K562 (cell line): ENCODE measurements at regions not wholly inside any gene's neighbourhood (a gene's known extent, or its start where the extent isn't known, plus 50 kb on each side); places are given as distances from the start of the nearest gene placed in this dataset.

Source experiments
- ATAC-seq: fragments of 200-7000 bp; cut with Tn5 transposase; 3 replicates; pipeline ENCODE4 v1.9.1; 2020; ENCODE audit warnings: moderate library complexity
- BruUV-seq: library from RNA; stranded (reverse); fragments of 400-500 nt; replicated peaks from 2 replicates; lab custom pipeline; 2021; lab: Mats Ljungman, UMichigan
- CTCF ChIA-PET: fragments of 300-600 bp; formaldehyde crosslinking; extraction: SDS; loops from one replicate; lab custom pipeline; 2021; ENCODE audit warnings: low intra/inter-chr PET ratio; lab: Yijun Ruan, JAX
- POLR2A ChIA-PET: fragments of 300-600, 350-650 bp; sonication (Branson Sonifier 250); formaldehyde crosslinking; extraction: SDS; loops from one replicate; lab custom pipeline; 2021; ENCODE audit warnings: antibody characterized with exemption, inconsistent platforms; lab: Yijun Ruan, JAX
- DNase-seq, 4 experiments: peaks; one replicate each; pipeline versions ENCODE4 v3.0.0 to v3.0.0-alpha.2; 2011 to 2018; ENCODE audit warnings: low spot score in 3 of 4, mixed read lengths in 3 of 4; ENCODE audit errors: extremely low read depth in 1 of 4
- FAIRE-seq: peaks from 2 replicates; lab custom pipeline; 2011; peaks lifted over from hg19 to GRCh38; lab: Jason Lieb, UNC
- H2AFZ ChIP-seq: 2 replicates; pipeline ENCODE4 v1.6.0; 2011; ENCODE audit warnings: low read depth, low read length, control low read depth, inconsistent platforms
- H3K27ac ChIP-seq: fragments of 200-600 bp; 3 replicates; pipeline ENCODE4 v1.8.0; 2011; ENCODE audit warnings: low read depth, mild to moderate bottlenecking, control low read depth, inconsistent platforms, low read length, moderate library complexity, mixed read lengths; ENCODE audit errors: extremely low read depth
- H3K27me3 ChIP-seq, 2 experiments: fragments of 300-600 bp in 1 of 2; 2 replicates in 1 of 2; 3 replicates in 1 of 2; pipeline versions ENCODE4 v1.6.0 to v1.8.0; 2011; ENCODE audit warnings: inconsistent platforms in 2 of 2, low read length in 2 of 2, mild to moderate bottlenecking in 1 of 2, mixed read lengths in 1 of 2, moderate library complexity in 1 of 2; ENCODE audit not compliant: control insufficient read depth in 2 of 2, insufficient read depth in 2 of 2
- H3K36me3 ChIP-seq: fragments of 300-600 bp; 3 replicates; pipeline ENCODE4 v1.8.0; 2011; ENCODE audit warnings: mild to moderate bottlenecking, low read length, inconsistent platforms; ENCODE audit not compliant: control insufficient read depth, insufficient read depth
- H3K4me1 ChIP-seq, 2 experiments: fragments of 200-600 bp in 1 of 2; replicated peaks in 1 of 2; 2 replicates in 1 of 2; 3 replicates in 1 of 2; pipeline versions ENCODE4 v1.5.1 to v1.8.0; 2011; ENCODE audit warnings: inconsistent platforms in 2 of 2, low read length in 2 of 2, mild to moderate bottlenecking in 1 of 2, mixed read lengths in 1 of 2, moderate library complexity in 1 of 2; ENCODE audit not compliant: control insufficient read depth in 2 of 2, insufficient read depth in 2 of 2
- H3K4me2 ChIP-seq: 2 replicates; pipeline ENCODE4 v1.6.1; 2011; ENCODE audit warnings: low read length, control low read depth, inconsistent platforms, mixed read lengths; ENCODE audit not compliant: insufficient read depth
- H3K4me3 ChIP-seq: fragments of 200-600 bp; sonication (generic), shearing (Covaris generic); 2 replicates; pipeline ENCODE4 v1.5.1; 2016; ENCODE audit warnings: control low read depth, inconsistent platforms
- H3K79me2 ChIP-seq: fragments of 200-600 bp; 3 replicates; pipeline ENCODE4 v1.8.0; 2011; ENCODE audit warnings: low read length, inconsistent platforms; ENCODE audit not compliant: control insufficient read depth, insufficient read depth
- H3K9ac ChIP-seq, 2 experiments: 2 replicates each; pipeline versions ENCODE4 v1.6.0 to v1.6.1; 2011; ENCODE audit warnings: low read depth in 2 of 2, low read length in 2 of 2, control low read depth in 1 of 2, inconsistent platforms in 1 of 2, mild to moderate bottlenecking in 1 of 2, mixed read lengths in 1 of 2; ENCODE audit not compliant: insufficient read depth in 1 of 2
- H3K9me1 ChIP-seq: one replicate; pipeline ENCODE4 v1.6.0; 2011; ENCODE audit warnings: inconsistent platforms, mild to moderate bottlenecking, low read length, moderate library complexity; ENCODE audit not compliant: control insufficient read depth, insufficient read depth
- H3K9me3 ChIP-seq: replicated peaks from 2 replicates; pipeline ENCODE4 v1.5.1; 2011; ENCODE audit warnings: low read depth, low read length, inconsistent platforms; ENCODE audit not compliant: control insufficient read depth, insufficient read depth
- H4K20me1 ChIP-seq: replicated peaks from 2 replicates; pipeline ENCODE4 v1.6.1; 2011; ENCODE audit warnings: low read length, inconsistent platforms, mixed read lengths; ENCODE audit not compliant: control insufficient read depth, insufficient read depth
- CBX1 ChIP-seq: sonication (generic); IDR thresholded peaks from 2 replicates; pipeline ENCODE4 v1.6.1; 2016; ENCODE audit warnings: antibody characterized with exemption, low read depth, mild to moderate bottlenecking
- ETS1 ChIP-seq: conservative IDR thresholded peaks from 2 replicates; pipeline ENCODE4 v1.6.1; 2011; ENCODE audit warnings: low read depth, mild to moderate bottlenecking, low read length; ENCODE audit not compliant: control insufficient read depth
- ETS2 ChIP-seq: IDR thresholded peaks from 2 replicates; pipeline ENCODE4 v1.6.1; 2016; ENCODE audit warnings: borderline replicate concordance, missing genetic modification characterization, mild to moderate bottlenecking, moderate library complexity, missing compliant biosample characterization; ENCODE audit not compliant: poor library complexity, severe bottlenecking
- FOXP4 ChIP-seq: sonication (generic); formaldehyde crosslinking; IDR thresholded peaks from 2 replicates; pipeline ENCODE4 v1.8.0; 2022; ENCODE audit warnings: mild to moderate bottlenecking, missing genetic modification reagents, borderline replicate concordance
- NR3C1 ChIP-seq: sonication (generic); formaldehyde crosslinking; IDR thresholded peaks from 2 replicates; pipeline ENCODE4 v1.8.1; 2022; ENCODE audit warnings: missing genetic modification reagents
- THAP7 ChIP-seq: fragments of 250-450 bp; sonication (Bioruptor Pico); IDR thresholded peaks from 2 replicates; pipeline ENCODE4 v1.5.0; 2021
- ZFP1 ChIP-seq: fragments of 450-650 bp; formaldehyde crosslinking; IDR thresholded peaks from 2 replicates; pipeline ENCODE4 v1.4.0; 2020; ENCODE audit warnings: mild to moderate bottlenecking, mixed read lengths
- WGBS: fragments of 100-300 bp; shearing (Covaris generic); methylation state at CpG from one replicate; pipeline ENCODE4 v1.1.6; 2016; ENCODE audit warnings: low coverage, mixed read lengths; ENCODE audit not compliant: insufficient coverage; ENCODE audit errors: missing lambda C conversion rate; 5-methylcytosine and 5-hydroxymethylcytosine counted together
- in situ Hi-C: fragments of 300-500 bp; cut with MboI; formaldehyde crosslinking; loops from 4 replicates; pipeline ENCODE4 v1.15.0; 2018; ENCODE audit warnings: inconsistent platforms, mixed read lengths
- intact Hi-C: fragments of 100-400 bp; cut with micrococcal nuclease; formaldehyde crosslinking; loops from 2 replicates; pipeline ENCODE4 v1.14.2; 2022

- Histone ChIP-seq H3K79me2 (no peaks in the 10 kb centered on the region), H3K9me1 (no peaks in the 10 kb centered on the region), H3K27ac (no peak overlapping the region), H3K27me3 (no peaks in the 10 kb centered on the region), H3K4me1 (no peaks in the 10 kb centered on the region), H3K4me3 (no peak overlapping the region), H2AFZ (no peak overlapping the region), H3K9me3 (no peaks in the 10 kb centered on the region), H3K36me3 (no peaks in the 10 kb centered on the region), H3K4me2 (no peak overlapping the region), H4K20me1 (no peaks in the 10 kb centered on the region), H3K9ac (no peak overlapping the region)
- FAIRE-seq (no peak), ATAC-seq (no peak), DNase-seq (no peak)
- ChIA-PET POLR2A (no interaction called here), CTCF (no interaction called here)
- intact Hi-C loops, result no loop called here
- TF ChIP-seq ETS2 (tag) (no peak), CBX1 (no peak), ETS1 (no peak), FOXP4 (CRISPR knock-in tag) (no peak), THAP7 (CRISPR knock-in tag) (no peak), ZFP1 (CRISPR knock-in tag) (no peak), NR3C1 (CRISPR knock-in tag) (no peak)
- in situ Hi-C loops, result no loop called here
- BruUV-seq, result no TSS peak
- WGBS, result 0% methylated on average over 1 of the region's 1 CpG
These were observed 769.5 kb upstream of the NOVA1 start for GRCh38 chr14:27367345-27367744.
